ENCODE measurements at regions not wholly inside any gene's neighbourhood (a gene's known extent, or its start where the extent isn't known, plus 50 kb on each side); places are given as distances from the start of the nearest gene placed in this dataset.

DNA sequence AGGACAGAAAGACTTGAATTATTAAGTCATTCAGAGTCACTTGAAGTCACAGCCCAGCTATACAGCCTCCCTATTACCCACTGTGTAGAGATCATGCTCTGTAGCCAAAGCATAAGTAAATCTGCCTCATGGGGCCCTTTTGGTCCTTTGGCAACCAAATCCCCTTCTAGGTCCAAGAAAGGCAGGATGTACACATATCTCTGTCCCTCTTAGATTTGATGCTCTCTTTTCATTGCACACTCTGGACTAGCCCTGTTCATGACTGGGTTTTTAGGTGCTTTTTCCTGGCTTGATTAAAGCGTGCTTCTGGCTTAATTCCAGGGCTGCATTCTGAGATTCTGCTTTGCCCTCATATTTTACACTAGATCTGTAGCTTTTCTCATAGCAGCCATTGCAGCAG, 296.8 kb downstream of the TENT5A start:
- no peak for TF ChIP-seq EZH2 (IDR thresholded peaks at IDR 0.05; ENCODE audit: insufficient read depth, poor library complexity, severe bottlenecking)
- TF ChIP-seq EZH2phosphoT487 (IDR thresholded peaks at IDR 0.05; ENCODE audit: insufficient read depth, low read depth): no peak

Data from GM23248 (cell line).